Nephron (organoid): ENCODE measurements at regions not wholly inside any gene's neighbourhood (a gene's known extent, or its start where the extent isn't known, plus 50 kb on each side); places are given as distances from the start of the nearest gene placed in this dataset.

Experiments
- H3K27ac Mint-ChIP-seq, 3 experiments: 2 replicates each; pipeline ENCODE4 v1.8.0; 2020; ENCODE audit warnings: mixed read lengths in 3 of 3, mild to moderate bottlenecking in 2 of 3, moderate library complexity in 1 of 3
- H3K27me3 Mint-ChIP-seq: 2 replicates; pipeline ENCODE4 v1.8.0; 2021; ENCODE audit warnings: low read depth, mild to moderate bottlenecking, moderate library complexity, mixed read lengths
- H3K36me3 Mint-ChIP-seq: 2 replicates; pipeline ENCODE4 v1.8.0; 2020; ENCODE audit warnings: low read depth, mixed read lengths
- H3K4me1 Mint-ChIP-seq: 2 replicates; pipeline ENCODE4 v1.8.0; 2020; ENCODE audit warnings: mixed read lengths
- H3K4me3 Mint-ChIP-seq, 3 experiments: 2 replicates each; pipeline ENCODE4 v1.8.0; 2020; ENCODE audit warnings: mild to moderate bottlenecking in 3 of 3, mixed read lengths in 3 of 3, moderate library complexity in 2 of 3
- H3K9me3 Mint-ChIP-seq: 2 replicates; pipeline ENCODE4 v1.8.0; 2020; ENCODE audit warnings: mixed read lengths
- TF ChIP-seq, protein P1 (sequence below), 3 experiments: fragments of 200-600 bp; sonication (generic); IDR thresholded peaks; one replicate each; pipeline ENCODE4 v1.5.0; 2021; ENCODE audit warnings: antibody characterized with exemption in 3 of 3; ENCODE audit not compliant: unreplicated experiment in 3 of 3

DNA sequence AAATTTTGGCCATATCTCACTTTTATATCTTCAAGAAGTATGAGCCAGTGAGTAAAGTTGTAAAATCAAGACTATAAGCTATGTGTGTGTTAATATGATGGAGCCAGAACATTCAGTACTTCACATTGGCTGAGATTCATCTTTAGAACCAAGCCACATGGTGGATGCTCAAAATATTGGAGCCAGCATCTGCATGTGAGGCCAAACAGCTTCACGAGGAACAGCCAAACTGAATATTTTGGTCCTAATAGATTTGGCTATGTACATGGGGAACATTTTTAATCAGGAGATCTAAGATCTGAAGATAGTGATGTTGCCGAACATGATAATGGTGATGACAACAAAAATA lies 1089.8 kb downstream of the TUSC7 start:
- TF ChIP-seq, protein P1, sequence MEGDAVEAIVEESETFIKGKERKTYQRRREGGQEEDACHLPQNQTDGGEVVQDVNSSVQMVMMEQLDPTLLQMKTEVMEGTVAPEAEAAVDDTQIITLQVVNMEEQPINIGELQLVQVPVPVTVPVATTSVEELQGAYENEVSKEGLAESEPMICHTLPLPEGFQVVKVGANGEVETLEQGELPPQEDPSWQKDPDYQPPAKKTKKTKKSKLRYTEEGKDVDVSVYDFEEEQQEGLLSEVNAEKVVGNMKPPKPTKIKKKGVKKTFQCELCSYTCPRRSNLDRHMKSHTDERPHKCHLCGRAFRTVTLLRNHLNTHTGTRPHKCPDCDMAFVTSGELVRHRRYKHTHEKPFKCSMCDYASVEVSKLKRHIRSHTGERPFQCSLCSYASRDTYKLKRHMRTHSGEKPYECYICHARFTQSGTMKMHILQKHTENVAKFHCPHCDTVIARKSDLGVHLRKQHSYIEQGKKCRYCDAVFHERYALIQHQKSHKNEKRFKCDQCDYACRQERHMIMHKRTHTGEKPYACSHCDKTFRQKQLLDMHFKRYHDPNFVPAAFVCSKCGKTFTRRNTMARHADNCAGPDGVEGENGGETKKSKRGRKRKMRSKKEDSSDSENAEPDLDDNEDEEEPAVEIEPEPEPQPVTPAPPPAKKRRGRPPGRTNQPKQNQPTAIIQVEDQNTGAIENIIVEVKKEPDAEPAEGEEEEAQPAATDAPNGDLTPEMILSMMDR (IDR thresholded peaks at IDR 0.05; ENCODE audit: unreplicated experiment in 3 of 3) = no peak

DNA sequence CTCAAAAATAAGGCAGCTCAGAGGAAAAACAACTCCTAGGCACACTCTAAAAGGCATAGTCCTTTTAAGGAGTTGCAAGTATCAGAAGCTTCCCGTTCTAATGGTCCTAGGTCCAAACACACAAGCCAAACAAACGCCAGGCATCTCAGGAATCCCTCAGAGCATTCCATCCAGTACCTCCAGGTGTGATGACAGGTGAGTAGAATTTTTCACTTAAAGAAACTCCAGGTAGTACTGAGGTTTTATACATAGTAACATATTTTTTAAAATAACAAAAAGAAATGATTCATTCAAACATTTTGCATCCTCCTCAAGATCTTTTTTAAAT lies 1092.3 kb downstream of the TUSC7 start:
- H3K36me3 Mint-ChIP-seq = no peaks in the 10 kb centered on the region
- no peak overlapping the region for H3K27ac Mint-ChIP-seq
- no peaks in the 10 kb centered on the region for H3K9me3 Mint-ChIP-seq
- TF ChIP-seq, protein P1 (IDR thresholded peaks at IDR 0.05; ENCODE audit: unreplicated experiment in 3 of 3) = no peak
- H3K4me3 Mint-ChIP-seq = no peak overlapping the region
- no peaks in the 10 kb centered on the region for H3K4me1 Mint-ChIP-seq
- H3K27me3 Mint-ChIP-seq = peaks cover 6% of the 10 kb centered on the region

More for the DNA sequence above, 1089.8 kb downstream of the TUSC7 start:
- Mint-ChIP-seq H3K9me3 (no peaks in the 10 kb centered on the region), H3K4me1 (no peaks in the 10 kb centered on the region), H3K36me3 (no peaks in the 10 kb centered on the region), H3K27me3 (peaks cover 6% of the 10 kb centered on the region), H3K27ac (no peak overlapping the region), H3K4me3 (no peak overlapping the region)

DNA sequence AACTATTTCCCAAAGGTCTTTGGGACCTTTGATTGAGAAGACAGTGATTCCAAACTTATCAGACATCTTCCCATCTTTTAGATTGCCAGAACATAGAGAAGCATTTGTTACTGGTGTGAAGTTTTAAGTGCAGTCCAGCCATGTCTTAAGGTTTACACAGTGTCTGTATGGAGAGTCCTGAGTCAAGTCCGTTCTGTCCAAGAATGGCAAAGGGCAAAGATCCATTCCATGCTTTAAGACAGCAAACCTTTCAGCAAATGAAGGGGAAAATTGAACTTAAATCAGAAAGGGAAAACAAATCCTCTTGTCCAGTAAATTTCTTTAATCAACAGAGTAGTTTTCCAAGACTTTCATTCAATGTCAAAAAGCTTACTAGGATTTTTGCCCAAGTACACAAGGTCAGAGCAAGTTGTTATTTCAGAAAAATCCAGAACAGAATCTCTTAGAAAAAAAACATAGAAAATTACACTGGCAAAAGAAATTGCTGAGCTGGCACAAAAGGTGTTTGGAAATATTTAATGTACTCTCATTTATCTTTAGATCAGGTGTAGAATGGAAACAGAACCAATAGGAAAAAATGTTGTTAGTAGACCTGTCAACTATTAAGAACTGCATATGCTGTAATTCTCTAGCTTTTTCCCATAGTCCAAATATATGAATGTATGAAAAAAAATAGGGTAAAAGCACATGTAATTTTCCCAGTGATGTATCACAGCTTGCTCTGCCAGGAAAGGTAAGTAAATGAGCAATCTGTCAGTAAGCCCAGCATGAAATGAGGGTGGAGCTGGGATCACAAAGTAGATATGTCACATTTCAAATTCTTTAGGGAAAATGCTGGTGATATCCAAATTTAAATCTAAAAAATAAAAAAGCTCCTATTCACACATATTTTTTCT lies 1099.9 kb downstream of the TUSC7 start:
- Mint-ChIP-seq H3K4me1 (no peaks in the 10 kb centered on the region), H3K9me3 (no peaks in the 10 kb centered on the region), H3K27me3 (no peaks in the 10 kb centered on the region), H3K27ac (no peak overlapping the region), H3K4me3 (no peak overlapping the region), H3K36me3 (no peaks in the 10 kb centered on the region)
- TF ChIP-seq, protein P1 (IDR thresholded peaks at IDR 0.05; ENCODE audit: unreplicated experiment in 3 of 3) = no peak

DNA sequence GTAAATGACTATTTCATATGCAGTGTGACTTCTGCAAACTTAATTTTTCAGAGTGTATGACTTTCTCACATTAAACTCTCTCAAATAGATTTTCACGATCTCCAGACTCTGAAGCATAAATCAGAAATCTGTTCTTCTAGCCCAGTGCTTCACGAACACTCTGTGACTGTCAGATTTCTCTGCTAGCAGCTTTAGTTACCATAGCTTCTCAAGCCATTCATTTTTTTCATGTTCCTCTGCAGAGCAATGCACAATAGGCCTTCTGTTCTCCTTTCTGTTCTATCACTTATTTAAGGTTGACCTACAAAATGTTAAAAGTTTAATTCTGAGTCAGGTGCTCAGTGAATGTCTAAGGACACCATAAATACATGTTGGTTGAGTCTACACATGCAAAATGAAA lies 1102.2 kb downstream of the TUSC7 start:
- Mint-ChIP-seq H3K36me3 (no peaks in the 10 kb centered on the region), H3K9me3 (no peaks in the 10 kb centered on the region), H3K27ac (no peak overlapping the region), H3K27me3 (no peaks in the 10 kb centered on the region), H3K4me3 (no peak overlapping the region), H3K4me1 (no peaks in the 10 kb centered on the region)
- TF ChIP-seq, protein P1 (IDR thresholded peaks at IDR 0.05; ENCODE audit: unreplicated experiment in 3 of 3) = no peak

DNA sequence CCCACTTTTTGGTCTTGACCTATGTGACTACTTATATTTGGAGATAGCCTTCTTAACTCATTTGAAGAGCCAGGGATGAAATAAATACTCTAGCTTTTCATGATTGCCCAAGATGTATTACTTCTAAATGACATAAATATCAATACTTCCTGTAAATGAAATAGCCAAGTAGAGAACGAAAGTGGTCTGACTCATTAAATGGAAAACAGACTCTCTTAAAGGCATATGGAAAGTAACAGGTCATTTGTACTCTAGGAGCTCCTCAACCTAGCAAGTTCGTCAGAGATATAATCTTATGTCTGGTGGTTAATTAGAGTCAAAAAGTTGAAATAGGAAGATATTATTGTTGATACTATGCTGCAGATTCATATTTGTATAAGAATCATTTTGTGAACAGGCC lies 1105.4 kb downstream of the TUSC7 start:
- Mint-ChIP-seq H3K27ac (no peak overlapping the region), H3K27me3 (no peaks in the 10 kb centered on the region), H3K9me3 (no peaks in the 10 kb centered on the region), H3K4me1 (no peaks in the 10 kb centered on the region), H3K4me3 (no peak overlapping the region), H3K36me3 (no peaks in the 10 kb centered on the region)
- TF ChIP-seq, protein P1 (IDR thresholded peaks at IDR 0.05; ENCODE audit: unreplicated experiment in 3 of 3) = no peak

DNA sequence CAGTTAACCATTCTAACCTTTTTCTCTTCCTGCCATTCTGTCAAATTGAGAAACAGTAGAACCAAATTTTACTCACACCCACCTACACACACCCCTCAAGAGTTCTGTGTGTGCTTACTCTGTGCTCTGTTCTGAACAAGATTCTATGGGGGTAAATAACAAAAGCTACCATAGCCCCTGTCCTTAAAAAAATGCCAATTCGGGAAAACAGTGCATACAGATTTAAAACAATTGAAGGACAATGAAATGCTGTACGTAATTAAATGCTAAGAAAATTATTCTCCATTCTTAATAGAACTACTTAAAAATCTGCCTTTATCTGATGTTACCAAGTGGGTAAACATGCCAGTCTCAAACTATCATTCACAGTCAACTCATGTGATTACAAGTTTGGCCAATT lies 1107.5 kb downstream of the TUSC7 start:
- H3K4me3 Mint-ChIP-seq = no peak overlapping the region
- TF ChIP-seq, protein P1 (IDR thresholded peaks at IDR 0.05; ENCODE audit: unreplicated experiment in 3 of 3) = no peak
- no peaks in the 10 kb centered on the region for H3K27me3 Mint-ChIP-seq
- H3K36me3 Mint-ChIP-seq = no peaks in the 10 kb centered on the region
- H3K27ac Mint-ChIP-seq = no peak overlapping the region
- H3K4me1 Mint-ChIP-seq = no peaks in the 10 kb centered on the region
- no peaks in the 10 kb centered on the region for H3K9me3 Mint-ChIP-seq
